ENCODE measurements at regions not wholly inside any gene's neighbourhood (a gene's known extent, or its start where the extent isn't known, plus 50 kb on each side); places are given as distances from the start of the nearest gene placed in this dataset.

DNA sequence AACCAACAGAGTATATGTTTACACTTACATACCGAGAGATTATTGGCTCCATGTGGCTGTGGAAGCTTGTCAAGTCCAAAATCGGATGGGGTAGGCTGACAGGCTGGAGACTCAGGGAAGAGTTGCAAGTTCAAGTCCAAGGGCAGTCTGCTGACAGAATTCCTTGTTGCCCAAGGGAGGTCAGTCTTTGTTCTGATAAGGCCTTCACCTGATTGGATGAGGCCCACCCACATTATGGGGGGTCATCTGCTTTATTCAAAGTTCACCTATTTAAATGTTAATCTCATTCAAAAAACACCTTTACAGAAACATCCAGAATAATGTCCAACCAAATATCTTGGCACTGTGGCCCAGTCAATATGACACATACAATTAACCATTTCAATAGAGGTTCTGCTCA, 452.4 kb downstream of the KLF12 start:
- no peaks in the 10 kb centered on the region for H3K4me1 ChIP-seq (ENCODE audit: insufficient read depth, low read length, severe bottlenecking)
- no peaks in the 10 kb centered on the region for H3K36me3 ChIP-seq (ENCODE audit: insufficient read depth, low read length)
- no peak for TF ChIP-seq EZH2 (IDR thresholded peaks at IDR 0.05; ENCODE audit: borderline replicate concordance, low read length)
- TF ChIP-seq, protein P1, sequence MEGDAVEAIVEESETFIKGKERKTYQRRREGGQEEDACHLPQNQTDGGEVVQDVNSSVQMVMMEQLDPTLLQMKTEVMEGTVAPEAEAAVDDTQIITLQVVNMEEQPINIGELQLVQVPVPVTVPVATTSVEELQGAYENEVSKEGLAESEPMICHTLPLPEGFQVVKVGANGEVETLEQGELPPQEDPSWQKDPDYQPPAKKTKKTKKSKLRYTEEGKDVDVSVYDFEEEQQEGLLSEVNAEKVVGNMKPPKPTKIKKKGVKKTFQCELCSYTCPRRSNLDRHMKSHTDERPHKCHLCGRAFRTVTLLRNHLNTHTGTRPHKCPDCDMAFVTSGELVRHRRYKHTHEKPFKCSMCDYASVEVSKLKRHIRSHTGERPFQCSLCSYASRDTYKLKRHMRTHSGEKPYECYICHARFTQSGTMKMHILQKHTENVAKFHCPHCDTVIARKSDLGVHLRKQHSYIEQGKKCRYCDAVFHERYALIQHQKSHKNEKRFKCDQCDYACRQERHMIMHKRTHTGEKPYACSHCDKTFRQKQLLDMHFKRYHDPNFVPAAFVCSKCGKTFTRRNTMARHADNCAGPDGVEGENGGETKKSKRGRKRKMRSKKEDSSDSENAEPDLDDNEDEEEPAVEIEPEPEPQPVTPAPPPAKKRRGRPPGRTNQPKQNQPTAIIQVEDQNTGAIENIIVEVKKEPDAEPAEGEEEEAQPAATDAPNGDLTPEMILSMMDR (IDR thresholded peaks at IDR 0.05; ENCODE audit: low read length), result no peak
- no peaks in the 10 kb centered on the region for H4K20me1 ChIP-seq (ENCODE audit: insufficient read depth, low read length)
- H3K27me3 ChIP-seq (ENCODE audit: insufficient read depth, low read length), result no peaks in the 10 kb centered on the region
- H3K27ac ChIP-seq (ENCODE audit: low read depth, low read length, poor library complexity, severe bottlenecking), result no peak overlapping the region
- H3K9me2 ChIP-seq (ENCODE audit: low read depth, low read length), result no peaks in the 10 kb centered on the region
- H3K4me2 ChIP-seq (ENCODE audit: low read length), result no peak overlapping the region
- no peak overlapping the region for H3K4me3 ChIP-seq (ENCODE audit: low read depth, low read length, poor library complexity, severe bottlenecking)
- no peak overlapping the region for H3K9ac ChIP-seq (ENCODE audit: low read length)
- H3K9me3 ChIP-seq (ENCODE audit: low read length), result no peaks in the 10 kb centered on the region
- H2AFZ ChIP-seq (ENCODE audit: low read length), result no peak overlapping the region
- H3F3A ChIP-seq (ENCODE audit: insufficient read depth, low read length), result no peaks in the 10 kb centered on the region
- H3K79me2 ChIP-seq (ENCODE audit: insufficient read depth, low read length), result no peaks in the 10 kb centered on the region

DNA sequence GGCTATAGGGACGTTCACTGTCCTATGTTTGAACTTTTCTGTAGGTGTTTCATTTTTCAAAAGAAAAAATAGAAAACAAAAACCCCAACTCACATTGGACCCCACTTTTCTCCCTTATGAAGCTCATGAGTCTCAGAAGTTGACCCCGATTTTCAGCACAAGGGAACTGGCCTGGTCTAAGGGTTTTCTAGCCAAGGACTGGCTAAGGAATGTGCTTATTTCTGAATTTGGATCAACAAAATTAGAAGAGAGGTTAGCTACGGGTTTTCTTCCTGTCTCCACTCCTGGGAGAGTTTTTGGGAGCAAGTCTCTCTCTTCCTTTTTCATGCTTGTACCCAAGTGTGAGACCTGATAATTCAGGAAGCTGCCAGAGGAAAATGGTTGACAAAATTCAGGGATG, 453.2 kb downstream of the KLF12 start:
- H3K79me2 ChIP-seq (ENCODE audit: insufficient read depth, low read length), result no peaks in the 10 kb centered on the region
- H4K20me1 ChIP-seq (ENCODE audit: insufficient read depth, low read length), result no peaks in the 10 kb centered on the region
- no peak overlapping the region for H3K27ac ChIP-seq (ENCODE audit: low read depth, low read length, poor library complexity, severe bottlenecking)
- H3K36me3 ChIP-seq (ENCODE audit: insufficient read depth, low read length), result no peaks in the 10 kb centered on the region
- no peak overlapping the region for H3K4me2 ChIP-seq (ENCODE audit: low read length)
- H3K9ac ChIP-seq (ENCODE audit: low read length), result no peak overlapping the region
- no peaks in the 10 kb centered on the region for H3K9me3 ChIP-seq (ENCODE audit: low read length)
- H3K4me3 ChIP-seq (ENCODE audit: low read depth, low read length, poor library complexity, severe bottlenecking), result no peak overlapping the region
- H2AFZ ChIP-seq (ENCODE audit: low read length), result no peak overlapping the region
- H3F3A ChIP-seq (ENCODE audit: insufficient read depth, low read length), result no peaks in the 10 kb centered on the region
- no peaks in the 10 kb centered on the region for H3K9me2 ChIP-seq (ENCODE audit: low read depth, low read length)
- H3K4me1 ChIP-seq (ENCODE audit: insufficient read depth, low read length, severe bottlenecking), result no peaks in the 10 kb centered on the region
- TF ChIP-seq EZH2 (IDR thresholded peaks at IDR 0.05; ENCODE audit: borderline replicate concordance, low read length), result no peak
- TF ChIP-seq, protein P1 (IDR thresholded peaks at IDR 0.05; ENCODE audit: low read length), result no peak
- no peaks in the 10 kb centered on the region for H3K27me3 ChIP-seq (ENCODE audit: insufficient read depth, low read length)

DNA sequence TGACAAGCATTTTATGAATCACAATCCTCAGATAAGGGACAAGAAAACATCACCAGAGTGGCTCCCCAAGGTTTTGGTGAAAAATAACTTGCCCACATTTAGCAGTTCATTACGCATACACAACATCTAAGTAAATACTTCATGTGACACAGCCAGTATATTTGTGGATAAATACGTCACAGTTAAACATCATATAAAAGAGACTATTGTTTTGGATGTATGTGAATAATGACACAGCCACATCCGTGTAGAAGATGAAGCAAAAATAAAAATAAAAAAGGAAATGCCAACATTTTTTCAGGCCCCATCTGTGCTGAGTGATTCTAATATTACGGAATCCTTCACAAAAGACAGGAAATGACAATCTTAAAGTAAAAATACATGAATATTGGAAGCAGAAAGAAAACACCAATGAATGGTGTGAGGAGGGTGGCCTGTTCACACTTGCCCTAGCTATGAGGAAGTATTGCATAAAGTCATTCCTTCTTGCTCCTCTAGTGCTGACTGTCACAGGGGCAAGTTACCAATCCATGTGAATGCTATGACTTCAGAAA, 457.1 kb downstream of the KLF12 start:
- no peak overlapping the region for H2AFZ ChIP-seq (ENCODE audit: low read length)
- no peak overlapping the region for H3K27ac ChIP-seq (ENCODE audit: low read depth, low read length, poor library complexity, severe bottlenecking)
- no peak for TF ChIP-seq EZH2 (IDR thresholded peaks at IDR 0.05; ENCODE audit: borderline replicate concordance, low read length)
- TF ChIP-seq, protein P1 (IDR thresholded peaks at IDR 0.05; ENCODE audit: low read length), result no peak
- no peaks in the 10 kb centered on the region for H3F3A ChIP-seq (ENCODE audit: insufficient read depth, low read length)
- no peak overlapping the region for H3K9ac ChIP-seq (ENCODE audit: low read length)
- no peaks in the 10 kb centered on the region for H3K9me2 ChIP-seq (ENCODE audit: low read depth, low read length)
- H3K36me3 ChIP-seq (ENCODE audit: insufficient read depth, low read length), result no peaks in the 10 kb centered on the region
- H4K20me1 ChIP-seq (ENCODE audit: insufficient read depth, low read length), result no peaks in the 10 kb centered on the region
- no peaks in the 10 kb centered on the region for H3K27me3 ChIP-seq (ENCODE audit: insufficient read depth, low read length)
- H3K79me2 ChIP-seq (ENCODE audit: insufficient read depth, low read length), result no peaks in the 10 kb centered on the region
- H3K9me3 ChIP-seq (ENCODE audit: low read length), result no peaks in the 10 kb centered on the region
- no peaks in the 10 kb centered on the region for H3K4me1 ChIP-seq (ENCODE audit: insufficient read depth, low read length, severe bottlenecking)
- no peak overlapping the region for H3K4me2 ChIP-seq (ENCODE audit: low read length)
- no peak overlapping the region for H3K4me3 ChIP-seq (ENCODE audit: low read depth, low read length, poor library complexity, severe bottlenecking)
